ENCODE measurements at regions not wholly inside any gene's neighbourhood (a gene's known extent, or its start where the extent isn't known, plus 50 kb on each side); places are given as distances from the start of the nearest gene placed in this dataset.

GRCh38 chr2:46239175-46239846 is 57.9 kb upstream of the EPAS1 start:
- in situ Hi-C loops (cut with HindIII; ENCODE audit: low sequenced_read_pairs): loop anchor here (5.0 kb wide), 3 partner anchors 33 to 77 kb away; no protein-coding TSS in a partner anchor

DNA sequence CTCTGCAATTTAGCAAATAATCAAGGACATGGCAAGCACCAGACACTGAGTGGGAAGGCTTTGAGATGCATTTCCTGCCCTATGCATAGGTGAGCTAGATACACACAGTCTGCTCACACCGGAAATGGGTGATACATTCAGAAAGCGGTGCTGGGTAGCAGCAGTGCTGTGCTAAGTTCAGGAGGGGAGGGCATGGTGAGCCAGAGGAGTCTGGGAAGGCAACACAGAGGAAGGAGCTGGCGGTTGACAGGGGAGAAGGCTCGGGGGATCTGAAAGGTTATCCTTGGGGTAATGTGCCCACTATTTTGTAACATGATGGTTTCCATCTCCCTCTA is 57.4 kb upstream of the EPAS1 start:
- in situ Hi-C loops (cut with HindIII; ENCODE audit: low sequenced_read_pairs): loop anchor here (5.0 kb wide), 3 partner anchors 32 to 78 kb away; no protein-coding TSS in a partner anchor

DNA sequence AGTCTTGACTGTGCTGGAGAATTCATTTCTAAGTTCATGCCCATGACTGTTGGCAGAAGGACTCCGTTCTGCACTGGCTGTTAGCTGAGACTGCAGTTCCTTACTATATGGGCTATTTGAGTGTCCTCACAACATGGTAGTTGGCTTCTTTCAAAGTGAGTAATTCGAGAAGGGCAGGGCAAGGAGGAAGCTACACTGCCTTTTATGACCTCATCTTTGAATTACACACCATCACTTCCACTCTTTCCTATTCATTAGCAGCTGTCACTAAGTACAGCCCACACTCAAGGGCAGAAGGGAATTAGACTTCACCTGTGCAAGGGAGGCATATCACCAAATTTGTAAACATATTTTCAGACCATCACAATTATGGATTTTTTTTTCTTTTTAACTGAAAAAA is 55.9 kb upstream of the EPAS1 start:
- in situ Hi-C loops (cut with HindIII; ENCODE audit: low sequenced_read_pairs): no loop called here

DNA sequence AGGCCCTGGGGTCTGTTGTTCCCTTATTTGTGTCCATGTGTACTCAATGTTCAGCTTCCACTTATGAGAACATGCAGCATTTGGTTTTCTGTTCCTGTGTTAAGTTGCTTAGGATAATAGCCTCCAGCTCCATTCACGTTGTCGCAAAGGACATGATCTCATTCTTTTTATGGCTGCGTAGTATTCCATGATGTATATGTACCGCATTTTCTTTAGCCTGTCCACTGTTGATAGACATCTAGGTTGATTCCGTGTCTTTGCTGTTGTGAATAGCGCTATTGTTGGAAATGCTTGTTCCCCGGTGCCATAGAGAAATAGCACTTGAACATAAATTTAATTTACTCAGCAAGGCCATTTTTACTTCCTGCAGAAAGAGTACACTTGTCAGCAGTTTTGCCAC is 51.3 kb upstream of the EPAS1 start:
- in situ Hi-C loops (cut with HindIII; ENCODE audit: low sequenced_read_pairs): no loop called here

DNA sequence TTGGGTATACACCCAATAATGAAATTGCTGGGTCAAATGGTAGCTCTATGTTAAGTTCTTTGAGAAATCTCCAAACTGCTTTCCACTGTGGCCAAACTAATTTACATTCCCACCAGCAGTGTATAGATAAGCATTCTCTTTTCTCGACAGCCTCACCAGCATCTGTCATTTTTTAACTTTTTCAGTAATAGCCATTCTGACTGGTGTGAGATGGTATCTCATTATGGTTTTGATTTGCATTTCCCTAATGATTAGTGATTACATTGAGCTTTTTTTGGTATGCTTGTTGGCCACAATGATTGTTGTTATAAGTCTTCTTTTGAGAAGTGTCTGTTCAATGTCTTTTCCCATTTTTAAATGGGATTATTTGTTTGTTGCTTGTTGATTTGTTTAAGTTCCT is 50.4 kb upstream of the EPAS1 start:
- in situ Hi-C loops (cut with HindIII; ENCODE audit: low sequenced_read_pairs): no loop called here

Data from endothelial cell of hepatic sinusoid (primary cell).